MCF 10A (cell line): ENCODE measurements at regions not wholly inside any gene's neighbourhood (a gene's known extent, or its start where the extent isn't known, plus 50 kb on each side); places are given as distances from the start of the nearest gene placed in this dataset.

Experiments
- BruUV-seq: library from RNA; stranded (reverse); fragments of 400-500 nt; replicated peaks from 2 replicates; lab custom pipeline; 2021; lab: Mats Ljungman, UMichigan
- CTCF ChIA-PET: fragments of 300-600 bp; sonication (Branson Sonifier 250); formaldehyde crosslinking; extraction: SDS; loops from one replicate; lab custom pipeline; 2021; ENCODE audit warnings: antibody characterized with exemption, inconsistent platforms; lab: Yijun Ruan, JAX
- POLR2A ChIA-PET: fragments of 300-600, 350-650 bp; sonication (Branson Sonifier 250); formaldehyde crosslinking; extraction: SDS; loops from one replicate; lab custom pipeline; 2020; ENCODE audit warnings: antibody characterized with exemption, inconsistent platforms; lab: Yijun Ruan, JAX
- DNase-seq: peaks from one replicate; pipeline ENCODE4 v3.0.0-alpha.2; 2018; ENCODE audit not compliant: unreplicated experiment
- H3K27ac Mint-ChIP-seq: one replicate; pipeline ENCODE4 v1.8.0; 2022; ENCODE audit warnings: mild to moderate bottlenecking, low read depth, mixed read lengths; ENCODE audit not compliant: unreplicated experiment
- H3K27me3 Mint-ChIP-seq: one replicate; pipeline ENCODE4 v1.8.0; 2022; ENCODE audit warnings: mixed read lengths; ENCODE audit not compliant: insufficient read depth, unreplicated experiment
- H3K36me3 Mint-ChIP-seq: one replicate; pipeline ENCODE4 v1.8.0; 2022; ENCODE audit warnings: mild to moderate bottlenecking, moderate library complexity, mixed read lengths; ENCODE audit not compliant: insufficient read depth, unreplicated experiment
- H3K4me1 Mint-ChIP-seq: one replicate; pipeline ENCODE4 v1.8.0; 2022; ENCODE audit warnings: mixed read lengths; ENCODE audit not compliant: insufficient read depth, unreplicated experiment
- H3K4me3 Mint-ChIP-seq: one replicate; pipeline ENCODE4 v1.8.0; 2022; ENCODE audit warnings: mild to moderate bottlenecking, moderate library complexity, mixed read lengths; ENCODE audit not compliant: unreplicated experiment
- H3K9me3 Mint-ChIP-seq: one replicate; pipeline ENCODE4 v1.8.0; 2022; ENCODE audit warnings: mixed read lengths; ENCODE audit not compliant: unreplicated experiment
- intact Hi-C: fragments of 100-400 bp; cut with micrococcal nuclease; formaldehyde crosslinking; loops from 2 replicates; pipeline ENCODE4 v1.14.1; 2022
- TF ChIP-seq, protein P1 (sequence below): fragments of 200-600 bp; IDR thresholded peaks from one replicate; pipeline ENCODE4 v1.8.0; 2022; ENCODE audit warnings: antibody characterized with exemption, mild to moderate bottlenecking; ENCODE audit not compliant: unreplicated experiment

DNA sequence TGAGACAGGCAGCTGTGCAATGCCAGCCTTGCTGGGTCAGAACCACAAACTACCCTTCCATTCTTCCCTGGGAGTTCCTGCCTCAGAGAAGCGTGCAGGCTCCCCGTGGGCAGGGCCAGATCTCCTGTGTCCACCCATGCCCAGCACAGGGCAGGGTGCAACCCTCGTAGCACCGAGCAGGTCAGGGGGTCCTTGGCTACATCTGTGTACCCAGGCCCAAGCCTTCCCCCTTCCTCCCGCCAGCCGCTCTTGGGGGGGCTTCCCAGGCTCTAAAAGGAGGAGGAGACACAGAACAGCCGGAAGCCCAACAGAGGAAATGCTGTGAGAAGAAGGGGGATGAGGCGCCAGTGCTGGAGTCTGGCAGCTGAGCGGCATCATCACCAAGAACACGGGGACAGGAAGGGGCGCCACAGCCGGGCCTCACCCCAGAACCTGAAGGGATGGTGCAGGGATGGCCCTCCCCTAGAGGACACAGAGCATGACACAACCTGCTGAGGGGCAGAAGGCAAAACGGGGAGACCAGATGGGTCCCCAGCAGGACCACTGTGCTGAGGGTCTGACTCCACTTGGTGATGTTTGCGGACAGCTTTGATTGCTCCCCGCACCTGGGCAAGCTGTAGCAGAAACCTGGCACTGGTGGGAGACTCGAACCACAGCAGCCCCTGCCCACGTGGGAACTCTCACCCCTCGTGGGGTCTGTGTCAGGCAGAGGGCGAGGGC lies 233.2 kb downstream of the NPHP4 start:
- Mint-ChIP-seq H3K4me3 (no peak overlapping the region), H3K4me1 (no peaks in the 10 kb centered on the region), H3K27ac (no peak overlapping the region), H3K9me3 (peaks cover 6% of the 10 kb centered on the region), H3K36me3 (peaks cover 4% of the 10 kb centered on the region), H3K27me3 (peaks cover 77% of the 10 kb centered on the region)
- intact Hi-C loops = no loop called here
- DNase-seq = no peak
- ChIA-PET CTCF (no interaction called here), POLR2A (no interaction called here)
- BruUV-seq = no TSS peak
- TF ChIP-seq, protein P1, sequence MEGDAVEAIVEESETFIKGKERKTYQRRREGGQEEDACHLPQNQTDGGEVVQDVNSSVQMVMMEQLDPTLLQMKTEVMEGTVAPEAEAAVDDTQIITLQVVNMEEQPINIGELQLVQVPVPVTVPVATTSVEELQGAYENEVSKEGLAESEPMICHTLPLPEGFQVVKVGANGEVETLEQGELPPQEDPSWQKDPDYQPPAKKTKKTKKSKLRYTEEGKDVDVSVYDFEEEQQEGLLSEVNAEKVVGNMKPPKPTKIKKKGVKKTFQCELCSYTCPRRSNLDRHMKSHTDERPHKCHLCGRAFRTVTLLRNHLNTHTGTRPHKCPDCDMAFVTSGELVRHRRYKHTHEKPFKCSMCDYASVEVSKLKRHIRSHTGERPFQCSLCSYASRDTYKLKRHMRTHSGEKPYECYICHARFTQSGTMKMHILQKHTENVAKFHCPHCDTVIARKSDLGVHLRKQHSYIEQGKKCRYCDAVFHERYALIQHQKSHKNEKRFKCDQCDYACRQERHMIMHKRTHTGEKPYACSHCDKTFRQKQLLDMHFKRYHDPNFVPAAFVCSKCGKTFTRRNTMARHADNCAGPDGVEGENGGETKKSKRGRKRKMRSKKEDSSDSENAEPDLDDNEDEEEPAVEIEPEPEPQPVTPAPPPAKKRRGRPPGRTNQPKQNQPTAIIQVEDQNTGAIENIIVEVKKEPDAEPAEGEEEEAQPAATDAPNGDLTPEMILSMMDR = no peak

DNA sequence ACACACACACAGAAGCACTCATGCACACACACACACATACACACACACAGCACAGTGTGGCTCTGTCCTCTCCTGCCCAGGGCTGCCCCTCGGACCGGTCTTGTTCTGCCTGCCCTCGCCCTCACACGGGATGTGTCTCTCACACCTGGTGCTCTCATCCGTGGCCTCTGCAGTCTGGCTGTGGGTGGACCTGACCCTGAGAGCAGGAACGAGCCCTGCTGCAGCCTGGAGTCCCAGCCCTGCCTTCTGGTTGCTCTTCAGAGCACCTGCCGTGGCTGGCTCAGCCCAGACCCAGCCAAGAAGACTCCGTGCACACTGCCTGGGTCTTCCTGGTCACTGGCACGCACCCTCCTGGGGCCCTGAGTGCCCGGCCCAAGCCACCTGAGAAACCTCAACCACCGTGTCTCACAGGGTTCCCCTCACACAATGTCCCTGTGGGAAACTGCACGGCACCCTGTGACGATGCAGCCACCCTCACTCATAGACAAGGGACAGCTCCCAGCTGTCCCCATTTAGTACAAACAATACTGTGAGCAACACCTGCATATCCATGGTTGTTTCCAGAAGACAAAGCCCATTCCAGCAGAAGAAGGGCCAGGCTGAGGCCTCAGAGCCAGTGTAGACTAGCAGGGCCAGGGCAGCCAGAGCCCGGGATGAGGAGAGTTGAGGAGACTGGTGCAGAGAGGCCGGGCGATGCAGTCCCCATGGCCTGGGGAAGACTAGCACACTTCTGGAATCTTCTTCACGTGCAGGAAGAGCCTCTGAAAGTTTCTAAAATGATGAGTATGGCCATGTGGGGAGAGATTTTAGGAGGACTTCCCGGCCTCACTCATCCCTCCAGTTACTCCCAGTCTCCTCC lies 234.0 kb downstream of the NPHP4 start:
- ChIA-PET POLR2A (no interaction called here), CTCF (interaction anchor here (1.2 kb wide), 1 partner anchor 12 kb away, joined by 3 read pairs; no protein-coding TSS in a partner anchor)
- DNase-seq = no peak
- no peaks in the 10 kb centered on the region for H3K4me1 Mint-ChIP-seq
- peaks cover 4% of the 10 kb centered on the region for H3K36me3 Mint-ChIP-seq
- no peaks in the 10 kb centered on the region for H3K9me3 Mint-ChIP-seq
- no TSS peak for BruUV-seq
- intact Hi-C loops = no loop called here
- TF ChIP-seq, protein P1 = no peak
- H3K27me3 Mint-ChIP-seq = peaks cover 69% of the 10 kb centered on the region
- H3K4me3 Mint-ChIP-seq = no peak overlapping the region
- H3K27ac Mint-ChIP-seq = no peak overlapping the region

DNA sequence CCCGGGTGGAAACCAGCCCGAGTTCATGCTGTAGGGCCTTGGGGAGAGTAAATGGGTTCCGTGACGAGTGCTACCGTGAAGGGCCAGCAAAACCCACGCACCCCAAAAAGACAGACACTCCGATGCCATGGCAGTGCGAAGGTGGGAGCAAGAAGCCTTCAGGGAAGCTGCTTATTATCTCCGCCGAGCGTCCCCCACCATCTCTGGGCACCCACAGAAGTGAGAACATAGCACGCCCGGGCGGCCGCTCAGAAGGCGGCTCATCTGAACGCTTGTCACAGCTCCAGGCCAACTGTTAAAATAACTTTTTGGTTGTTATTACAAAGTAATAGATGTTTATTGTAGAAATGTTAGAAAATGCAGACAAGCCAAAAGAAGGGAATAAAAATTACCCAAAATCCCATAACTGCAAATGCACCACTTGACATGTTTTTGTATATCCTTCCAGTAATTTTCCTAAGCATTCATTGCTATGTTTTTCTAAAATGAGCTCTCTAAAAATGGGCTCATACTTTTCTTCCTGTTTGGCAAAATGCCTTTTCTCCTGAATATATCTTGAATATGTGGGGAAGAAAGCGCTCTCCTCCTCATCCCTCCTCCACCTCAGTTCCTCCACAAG lies 234.9 kb downstream of the NPHP4 start:
- no peak overlapping the region for H3K27ac Mint-ChIP-seq

More for the DNA sequence above, 234.9 kb downstream of the NPHP4 start:
- POLR2A ChIA-PET = no interaction called here
- CTCF ChIA-PET = interaction anchor here (1.2 kb wide), 1 partner anchor 11 kb away, joined by 3 read pairs; no protein-coding TSS in a partner anchor
- BruUV-seq = no TSS peak
- Mint-ChIP-seq H3K9me3 (no peaks in the 10 kb centered on the region), H3K4me1 (no peaks in the 10 kb centered on the region), H3K36me3 (peaks cover 4% of the 10 kb centered on the region), H3K27me3 (peaks cover 66% of the 10 kb centered on the region), H3K4me3 (no peak overlapping the region)
- intact Hi-C loops = no loop called here
- TF ChIP-seq, protein P1 = no peak
- DNase-seq = no peak
